Endodermal cell (in vitro differentiated cells): ENCODE measurements at regions not wholly inside any gene's neighbourhood (a gene's known extent, or its start where the extent isn't known, plus 50 kb on each side); places are given as distances from the start of the nearest gene placed in this dataset.

Source experiments
- DNase-seq: peaks from one replicate; pipeline ENCODE4 v3.0.0-alpha.2; 2017
- H3K27ac ChIP-seq: 2 replicates; pipeline ENCODE4 v1.5.1; 2013; ENCODE audit warnings: mild to moderate bottlenecking, low read depth, low read length, moderate library complexity
- H3K27me3 ChIP-seq: 2 replicates; pipeline ENCODE4 v1.6.1; 2013; ENCODE audit warnings: mild to moderate bottlenecking, low read length, moderate library complexity; ENCODE audit not compliant: insufficient read depth, control insufficient read depth, poor library complexity, severe bottlenecking
- H3K36me3 ChIP-seq: 2 replicates; pipeline ENCODE4 v1.7.0; 2013; ENCODE audit warnings: mild to moderate bottlenecking, low read length, moderate library complexity; ENCODE audit not compliant: control insufficient read depth, insufficient read depth
- H3K4me1 ChIP-seq: one replicate; pipeline ENCODE4 v1.7.0; 2013; ENCODE audit warnings: low read length; ENCODE audit not compliant: control insufficient read depth, insufficient read depth
- H3K4me3 ChIP-seq: 2 replicates; pipeline ENCODE4 v1.5.1; 2013; ENCODE audit warnings: mild to moderate bottlenecking, low read length, moderate library complexity
- H3K9ac ChIP-seq: 2 replicates; pipeline ENCODE4 v1.6.1; 2013; ENCODE audit warnings: mild to moderate bottlenecking, low read length, moderate library complexity; ENCODE audit not compliant: poor library complexity, severe bottlenecking; ENCODE audit errors: extremely low read depth
- H3K9me3 ChIP-seq: 2 replicates; pipeline ENCODE4 v1.6.1; 2013; ENCODE audit warnings: mild to moderate bottlenecking, low read length, moderate library complexity; ENCODE audit not compliant: control insufficient read depth
- H3K27ac Mint-ChIP-seq: 2 replicates; pipeline ENCODE4 v1.8.0; 2020; ENCODE audit warnings: mixed read lengths
- H3K27me3 Mint-ChIP-seq: 2 replicates; pipeline ENCODE4 v1.8.0; 2021; ENCODE audit warnings: mild to moderate bottlenecking, mixed read lengths; ENCODE audit not compliant: insufficient read depth
- H3K36me3 Mint-ChIP-seq: 2 replicates; pipeline ENCODE4 v1.8.0; 2020; ENCODE audit warnings: low read depth, mixed read lengths
- H3K4me1 Mint-ChIP-seq: 2 replicates; pipeline ENCODE4 v1.8.0; 2020; ENCODE audit warnings: mixed read lengths
- H3K4me3 Mint-ChIP-seq: 2 replicates; pipeline ENCODE4 v1.8.0; 2020; ENCODE audit warnings: mild to moderate bottlenecking, moderate library complexity, mixed read lengths
- H3K9me3 Mint-ChIP-seq: 2 replicates; pipeline ENCODE4 v1.8.0; 2020; ENCODE audit warnings: mild to moderate bottlenecking, mixed read lengths
- WGBS, 2 experiments: methylation state at CpG; one replicate each; pipeline versions ENCODE4 v1.1.5 to v1.1.7; 2013; ENCODE audit warnings: missing lambda C conversion rate in 2 of 2, mixed read lengths in 1 of 2; ENCODE audit not compliant: insufficient coverage in 1 of 2, insufficient read length in 1 of 2; 5-methylcytosine and 5-hydroxymethylcytosine counted together
- TF ChIP-seq, protein P1 (sequence below): fragments of 200-600 bp; sonication (generic); conservative IDR thresholded peaks from 2 replicates; pipeline ENCODE4 v1.5.0; 2021; ENCODE audit warnings: antibody characterized with exemption, mild to moderate bottlenecking

GRCh38 chr1:82466891-82467290 is 666.2 kb downstream of the ADGRL2 start:
- Mint-ChIP-seq H3K27me3 (peaks cover 55% of the 10 kb centered on the region), H3K4me3 (no peak overlapping the region), H3K36me3 (no peaks in the 10 kb centered on the region), H3K4me1 (peaks cover 11% of the 10 kb centered on the region), H3K9me3 (no peaks in the 10 kb centered on the region), H3K27ac (no peak overlapping the region)
- no peaks in the 10 kb centered on the region for H3K36me3 ChIP-seq
- peaks cover 6% of the 10 kb centered on the region for H3K27me3 ChIP-seq
- TF ChIP-seq, protein P1, sequence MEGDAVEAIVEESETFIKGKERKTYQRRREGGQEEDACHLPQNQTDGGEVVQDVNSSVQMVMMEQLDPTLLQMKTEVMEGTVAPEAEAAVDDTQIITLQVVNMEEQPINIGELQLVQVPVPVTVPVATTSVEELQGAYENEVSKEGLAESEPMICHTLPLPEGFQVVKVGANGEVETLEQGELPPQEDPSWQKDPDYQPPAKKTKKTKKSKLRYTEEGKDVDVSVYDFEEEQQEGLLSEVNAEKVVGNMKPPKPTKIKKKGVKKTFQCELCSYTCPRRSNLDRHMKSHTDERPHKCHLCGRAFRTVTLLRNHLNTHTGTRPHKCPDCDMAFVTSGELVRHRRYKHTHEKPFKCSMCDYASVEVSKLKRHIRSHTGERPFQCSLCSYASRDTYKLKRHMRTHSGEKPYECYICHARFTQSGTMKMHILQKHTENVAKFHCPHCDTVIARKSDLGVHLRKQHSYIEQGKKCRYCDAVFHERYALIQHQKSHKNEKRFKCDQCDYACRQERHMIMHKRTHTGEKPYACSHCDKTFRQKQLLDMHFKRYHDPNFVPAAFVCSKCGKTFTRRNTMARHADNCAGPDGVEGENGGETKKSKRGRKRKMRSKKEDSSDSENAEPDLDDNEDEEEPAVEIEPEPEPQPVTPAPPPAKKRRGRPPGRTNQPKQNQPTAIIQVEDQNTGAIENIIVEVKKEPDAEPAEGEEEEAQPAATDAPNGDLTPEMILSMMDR = no peak
- WGBS, 2 experiments = no CpG with 5 or more reads among the region's 1 CpG
- no peak overlapping the region for H3K4me3 ChIP-seq
- DNase-seq = no peak
- no peaks in the 10 kb centered on the region for H3K4me1 ChIP-seq
- H3K9me3 ChIP-seq = no peaks in the 10 kb centered on the region
- H3K9ac ChIP-seq = no peak overlapping the region
- no peak overlapping the region for H3K27ac ChIP-seq

- no peak for DNase-seq
- H3K36me3 Mint-ChIP-seq = no peaks in the 10 kb centered on the region
- no peaks in the 10 kb centered on the region for H3K4me1 ChIP-seq
- no peaks in the 10 kb centered on the region for H3K36me3 ChIP-seq
- H3K4me3 Mint-ChIP-seq = no peak overlapping the region
- peaks cover 6% of the 10 kb centered on the region for H3K27me3 ChIP-seq
- no peaks in the 10 kb centered on the region for H3K9me3 ChIP-seq
- no peak overlapping the region for H3K4me3 ChIP-seq
- no peak overlapping the region for H3K27ac ChIP-seq
- TF ChIP-seq, protein P1 = no peak
- peaks cover 11% of the 10 kb centered on the region for H3K4me1 Mint-ChIP-seq
- no peak overlapping the region for H3K9ac ChIP-seq
- H3K27ac Mint-ChIP-seq = no peak overlapping the region
- no peaks in the 10 kb centered on the region for H3K9me3 Mint-ChIP-seq
- peaks cover 59% of the 10 kb centered on the region for H3K27me3 Mint-ChIP-seq
Observed at GRCh38 chr1:82466416-82466815, 665.7 kb downstream of the ADGRL2 start.

DNA sequence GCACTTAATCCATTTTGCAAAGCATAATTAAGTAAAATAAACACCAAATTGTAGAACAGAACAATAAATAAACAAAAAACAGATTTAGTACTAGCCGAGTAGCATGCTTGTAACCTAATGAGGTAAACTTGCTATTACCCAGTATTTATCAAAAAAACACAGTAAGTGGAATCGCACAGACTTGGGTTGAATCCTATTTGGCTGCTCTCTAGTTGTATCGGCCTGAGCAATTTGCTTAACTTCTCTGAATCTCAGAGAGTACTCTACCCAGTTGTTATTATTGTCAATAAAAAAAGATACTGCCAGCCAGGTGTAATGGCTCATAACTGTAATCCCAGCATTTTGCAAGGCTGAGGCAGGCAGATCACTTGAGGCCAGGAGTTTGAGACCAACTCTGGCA is 664.3 kb downstream of the ADGRL2 start:
- Histone ChIP-seq H3K4me1 (no peaks in the 10 kb centered on the region), H3K4me3 (no peak overlapping the region), H3K36me3 (no peaks in the 10 kb centered on the region), H3K27ac (no peak overlapping the region), H3K9me3 (no peaks in the 10 kb centered on the region), H3K27me3 (peaks cover 6% of the 10 kb centered on the region), H3K9ac (no peak overlapping the region)
- Mint-ChIP-seq H3K27me3 (peaks cover 63% of the 10 kb centered on the region), H3K36me3 (no peaks in the 10 kb centered on the region), H3K27ac (no peak overlapping the region), H3K9me3 (no peaks in the 10 kb centered on the region), H3K4me3 (no peak overlapping the region), H3K4me1 (peaks cover 11% of the 10 kb centered on the region)
- WGBS, 2 experiments = 92 to 100% methylated on average over 1 to 3 of the region's 3 CpGs
- DNase-seq = no peak
- TF ChIP-seq, protein P1 = no peak
